ENCODE measurements at regions not wholly inside any gene's neighbourhood (a gene's known extent, or its start where the extent isn't known, plus 50 kb on each side); places are given as distances from the start of the nearest gene placed in this dataset.
A peak's percentile ranks its signal among the peaks of the same experiment; 100 is the strongest.

DNA sequence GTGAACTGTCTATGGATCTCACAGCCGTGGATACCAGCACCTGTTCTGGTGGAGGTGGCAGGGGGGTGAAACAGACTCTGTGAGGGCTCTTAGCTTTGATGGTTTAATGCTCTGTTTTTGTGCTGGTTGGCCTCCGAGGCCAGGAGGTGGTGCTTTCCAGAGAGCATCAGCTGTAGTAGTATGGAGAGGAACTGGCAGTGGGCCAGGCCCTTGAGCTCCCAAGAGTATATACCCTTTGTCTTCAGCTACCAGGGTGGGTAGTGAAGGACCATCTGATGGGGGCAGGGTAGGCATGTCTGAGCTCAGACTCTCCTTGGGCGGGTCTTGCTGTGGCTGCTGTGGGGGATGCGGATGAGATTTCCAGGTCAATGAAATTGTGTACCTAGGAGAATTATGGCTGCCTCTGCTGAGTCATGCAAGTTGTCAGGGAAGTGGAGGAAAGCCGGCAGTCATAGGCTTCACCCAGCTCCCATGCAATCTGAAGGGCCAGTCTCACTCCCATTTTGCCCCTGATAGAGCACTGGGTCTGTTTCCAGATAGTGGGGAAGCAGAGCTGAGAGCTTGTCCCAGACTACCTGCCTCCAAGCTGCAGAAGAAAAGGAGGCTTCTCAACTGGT lies 102.7 kb upstream of the AHI1 start:
- H3K4me3 ChIP-seq (ENCODE audit: low read length), result no peak overlapping the region
- no peak overlapping the region for H3K4me3 Mint-ChIP-seq
- no peaks in the 10 kb centered on the region for H3K36me3 ChIP-seq (ENCODE audit: insufficient read depth, low read length)
- H3K9me3 ChIP-seq (ENCODE audit: low read length), result no peaks in the 10 kb centered on the region
- ChIA-PET POLR2A (no interaction called here), CTCF (no interaction called here)
- DNase-seq, result no peak
- no peaks in the 10 kb centered on the region for H3K27me3 ChIP-seq (ENCODE audit: insufficient read depth, low read length, poor library complexity, severe bottlenecking)
- no peaks in the 10 kb centered on the region for H3K4me1 Mint-ChIP-seq
- H3K27ac Mint-ChIP-seq, result no peak overlapping the region
- H3K4me1 ChIP-seq (ENCODE audit: insufficient read depth, low read length), result no peaks in the 10 kb centered on the region
- peaks cover 0 to 12% (median 0%) of the 10 kb centered on the region in 5 donors for H3K9me3 Mint-ChIP-seq
- H3K27me3 Mint-ChIP-seq, result peaks cover 4 to 5% of the 10 kb centered on the region in 2 donors
- H3K36me3 Mint-ChIP-seq, result peaks cover 0 to 2% (median 0%) of the 10 kb centered on the region in 3 donors
- H3K27ac ChIP-seq (ENCODE audit: low read depth, low read length), result no peak overlapping the region

- H3K27me3 Mint-ChIP-seq, result peaks cover 4 to 5% of the 10 kb centered on the region in 2 donors
- no peak overlapping the region for H3K4me3 ChIP-seq (ENCODE audit: low read length)
- DNase-seq, result no peak
- H3K36me3 ChIP-seq (ENCODE audit: insufficient read depth, low read length), result no peaks in the 10 kb centered on the region
- no peaks in the 10 kb centered on the region for H3K4me1 ChIP-seq (ENCODE audit: insufficient read depth, low read length)
- H3K9me3 Mint-ChIP-seq, result peaks cover 0 to 12% (median 0%) of the 10 kb centered on the region in 5 donors
- no peaks in the 10 kb centered on the region for H3K4me1 Mint-ChIP-seq
- no peak overlapping the region for H3K4me3 Mint-ChIP-seq
- ChIA-PET CTCF (no interaction called here), POLR2A (no interaction called here)
- H3K36me3 Mint-ChIP-seq, result peaks cover 0 to 2% (median 0%) of the 10 kb centered on the region in 3 donors
- H3K27me3 ChIP-seq (ENCODE audit: insufficient read depth, low read length, poor library complexity, severe bottlenecking), result no peaks in the 10 kb centered on the region
- H3K27ac ChIP-seq (ENCODE audit: low read depth, low read length), result no peak overlapping the region
- H3K27ac Mint-ChIP-seq, result no peak overlapping the region
- no peaks in the 10 kb centered on the region for H3K9me3 ChIP-seq (ENCODE audit: low read length)
Observed at GRCh38 chr6:135600931-135601330, 103.4 kb upstream of the AHI1 start.

DNA sequence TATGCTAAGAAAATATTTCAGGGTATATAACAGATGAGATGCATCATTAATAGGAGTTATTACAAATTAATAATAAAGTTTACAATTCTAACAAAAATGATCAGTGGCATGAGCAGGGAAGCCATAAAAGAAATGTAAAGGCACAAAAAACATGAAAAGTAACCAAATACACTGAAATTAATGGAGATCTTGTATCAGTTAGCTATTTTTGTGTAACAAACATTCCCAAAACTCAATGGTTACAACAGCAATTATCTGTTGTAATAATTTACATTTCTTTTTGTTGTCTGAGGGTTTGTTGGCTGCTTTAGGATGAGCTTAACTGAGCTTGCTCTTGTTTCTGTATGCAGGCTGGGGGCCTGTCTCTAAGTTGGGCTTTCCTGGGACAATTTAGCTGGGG lies 104.3 kb upstream of the AHI1 start:
- DNase-seq, result no peak
- Histone ChIP-seq H3K27me3 (ENCODE audit: insufficient read depth, low read length, poor library complexity, severe bottlenecking) (no peaks in the 10 kb centered on the region), H3K27ac (ENCODE audit: low read depth, low read length) (no peak overlapping the region), H3K36me3 (ENCODE audit: insufficient read depth, low read length) (no peaks in the 10 kb centered on the region), H3K9me3 (ENCODE audit: low read length) (no peaks in the 10 kb centered on the region), H3K4me3 (ENCODE audit: low read length) (no peak overlapping the region), H3K4me1 (ENCODE audit: insufficient read depth, low read length) (no peaks in the 10 kb centered on the region)
- Mint-ChIP-seq H3K27me3 (peaks cover 4 to 5% of the 10 kb centered on the region in 2 donors), H3K27ac (no peak overlapping the region), H3K4me3 (no peak overlapping the region), H3K9me3 (peaks cover 0 to 12% (median 0%) of the 10 kb centered on the region in 5 donors), H3K4me1 (no peaks in the 10 kb centered on the region), H3K36me3 (peaks cover 0 to 2% (median 0%) of the 10 kb centered on the region in 3 donors)
- ChIA-PET POLR2A (no interaction called here), CTCF (no interaction called here)

DNA sequence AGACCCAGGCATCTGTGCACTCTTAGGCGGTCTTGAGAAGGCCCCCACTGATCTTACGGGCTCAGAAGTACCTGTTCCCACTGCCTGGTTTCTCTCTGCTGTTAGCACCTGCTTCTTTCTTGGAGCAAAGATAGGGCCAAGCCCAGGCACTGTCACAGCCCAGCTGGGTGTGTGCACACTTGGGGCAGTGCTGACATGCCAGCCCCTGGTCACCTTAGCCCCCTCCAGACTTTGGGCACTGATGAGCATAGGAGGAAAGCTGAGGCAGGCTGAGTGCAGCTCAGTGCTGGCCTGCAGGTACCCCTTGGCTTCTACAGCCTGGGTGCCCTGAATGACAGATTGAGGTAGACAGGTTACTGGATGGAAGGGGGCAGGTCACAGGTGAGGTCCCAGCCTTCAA lies 105.7 kb upstream of the AHI1 start:
- ChIA-PET POLR2A (no interaction called here), CTCF (interaction anchor here (1.5 kb wide), 1 partner anchor 67 kb away, joined by 3 read pairs; no protein-coding TSS in a partner anchor)
- no peak for DNase-seq
- no peaks in the 10 kb centered on the region for H3K9me3 ChIP-seq (ENCODE audit: low read length)
- H3K27me3 ChIP-seq (ENCODE audit: insufficient read depth, low read length, poor library complexity, severe bottlenecking), result no peaks in the 10 kb centered on the region
- Mint-ChIP-seq H3K36me3 (no peaks in the 10 kb centered on the region), H3K9me3 (peaks cover 0 to 8% (median 0%) of the 10 kb centered on the region in 5 donors), H3K27me3 (peaks cover 3 to 4% of the 10 kb centered on the region in 2 donors), H3K4me3 (no peak overlapping the region), H3K27ac (no peak overlapping the region), H3K4me1 (no peaks in the 10 kb centered on the region)
- H3K4me3 ChIP-seq (ENCODE audit: low read length), result no peak overlapping the region
- no peak overlapping the region for H3K27ac ChIP-seq (ENCODE audit: low read depth, low read length)
- H3K36me3 ChIP-seq (ENCODE audit: insufficient read depth, low read length), result no peaks in the 10 kb centered on the region
- no peaks in the 10 kb centered on the region for H3K4me1 ChIP-seq (ENCODE audit: insufficient read depth, low read length)

GRCh38 chr6:135604035-135604860 lies 106.7 kb upstream of the AHI1 start:
- Histone ChIP-seq H3K4me3 (ENCODE audit: low read length) (no peak overlapping the region), H3K27me3 (ENCODE audit: insufficient read depth, low read length, poor library complexity, severe bottlenecking) (no peaks in the 10 kb centered on the region), H3K4me1 (ENCODE audit: insufficient read depth, low read length) (no peaks in the 10 kb centered on the region), H3K36me3 (ENCODE audit: insufficient read depth, low read length) (no peaks in the 10 kb centered on the region), H3K9me3 (ENCODE audit: low read length) (no peaks in the 10 kb centered on the region), H3K27ac (ENCODE audit: low read depth, low read length) (no peak overlapping the region)
- Mint-ChIP-seq H3K4me3 (no peak overlapping the region), H3K9me3 (peaks cover 0 to 3% (median 0%) of the 10 kb centered on the region in 5 donors), H3K27me3 (peaks cover 2 to 4% of the 10 kb centered on the region in 2 donors), H3K36me3 (no peaks in the 10 kb centered on the region), H3K4me1 (no peaks in the 10 kb centered on the region), H3K27ac (no peak overlapping the region)
- ChIA-PET CTCF (interaction anchor here (1.5 kb wide), 1 partner anchor 68 kb away, joined by 3 read pairs; no protein-coding TSS in a partner anchor), POLR2A (no interaction called here)
- no peak for DNase-seq

DNA sequence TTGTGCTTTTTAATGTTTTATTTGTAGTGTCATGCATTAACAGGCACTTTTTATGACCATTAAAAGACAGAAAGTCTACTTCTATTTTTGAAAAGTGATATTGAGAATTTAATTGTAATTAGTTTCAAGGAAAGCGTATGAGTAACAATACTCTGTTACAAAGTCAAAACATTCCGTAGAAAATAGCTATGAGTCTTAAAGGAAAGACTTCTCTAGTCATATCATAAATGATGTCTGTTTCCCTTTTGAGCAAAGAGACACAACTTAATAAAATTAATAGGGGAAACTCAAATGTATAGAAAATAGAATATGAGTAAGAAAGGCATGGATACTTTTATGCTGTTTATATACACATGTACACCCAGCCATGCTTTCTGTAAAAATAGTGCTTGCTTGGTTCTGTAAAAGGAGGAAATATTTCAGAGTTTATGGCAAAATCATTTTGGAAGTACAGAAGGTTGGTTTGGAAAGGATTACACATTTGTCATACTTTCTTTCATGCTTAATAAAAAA lies 107.8 kb upstream of the AHI1 start:
- H3K4me1 Mint-ChIP-seq, result no peaks in the 10 kb centered on the region
- CTCF ChIA-PET, result no interaction called here
- H3K36me3 Mint-ChIP-seq, result no peaks in the 10 kb centered on the region
- no peaks in the 10 kb centered on the region for H3K9me3 ChIP-seq (ENCODE audit: low read length)
- no peaks in the 10 kb centered on the region for H3K27me3 ChIP-seq (ENCODE audit: insufficient read depth, low read length, poor library complexity, severe bottlenecking)
- H3K36me3 ChIP-seq (ENCODE audit: insufficient read depth, low read length), result no peaks in the 10 kb centered on the region
- H3K9me3 Mint-ChIP-seq, result no peaks in the 10 kb centered on the region
- H3K4me1 ChIP-seq (ENCODE audit: insufficient read depth, low read length), result no peaks in the 10 kb centered on the region
- no peak overlapping the region for H3K4me3 Mint-ChIP-seq
- H3K27me3 Mint-ChIP-seq, result peaks cover 2 to 4% of the 10 kb centered on the region in 2 donors
- POLR2A ChIA-PET, result no interaction called here
- no peak overlapping the region for H3K27ac Mint-ChIP-seq
- no peak overlapping the region for H3K4me3 ChIP-seq (ENCODE audit: low read length)
- no peak overlapping the region for H3K27ac ChIP-seq (ENCODE audit: low read depth, low read length)
- DNase-seq, result no peak

- no peak overlapping the region for H3K4me3 Mint-ChIP-seq
- no peak overlapping the region for H3K4me3 ChIP-seq (ENCODE audit: low read length)
- peaks cover 0 to 4% of the 10 kb centered on the region in 2 donors for H3K27me3 Mint-ChIP-seq
- POLR2A ChIA-PET, result no interaction called here
- no peaks in the 10 kb centered on the region for H3K36me3 ChIP-seq (ENCODE audit: insufficient read depth, low read length)
- CTCF ChIA-PET, result no interaction called here
- no peaks in the 10 kb centered on the region for H3K9me3 Mint-ChIP-seq
- no peaks in the 10 kb centered on the region for H3K9me3 ChIP-seq (ENCODE audit: low read length)
- H3K27me3 ChIP-seq (ENCODE audit: insufficient read depth, low read length, poor library complexity, severe bottlenecking), result no peaks in the 10 kb centered on the region
- no peaks in the 10 kb centered on the region for H3K36me3 Mint-ChIP-seq
- peak overlapping the region in 1 of 8 donors; percentile 1 for H3K27ac Mint-ChIP-seq
- H3K4me1 ChIP-seq (ENCODE audit: insufficient read depth, low read length), result no peaks in the 10 kb centered on the region
- no peak overlapping the region for H3K27ac ChIP-seq (ENCODE audit: low read depth, low read length)
- no peaks in the 10 kb centered on the region for H3K4me1 Mint-ChIP-seq
- DNase-seq, result no peak
Observed at GRCh38 chr6:135606392-135606791, 108.9 kb upstream of the AHI1 start.

- no peaks in the 10 kb centered on the region for H3K36me3 ChIP-seq (ENCODE audit: insufficient read depth, low read length)
- H3K9me3 Mint-ChIP-seq, result no peaks in the 10 kb centered on the region
- H3K27me3 Mint-ChIP-seq, result no peaks in the 10 kb centered on the region
- H3K4me1 Mint-ChIP-seq, result no peaks in the 10 kb centered on the region
- DNase-seq, result no peak
- no peak overlapping the region for H3K4me3 Mint-ChIP-seq
- H3K36me3 Mint-ChIP-seq, result no peaks in the 10 kb centered on the region
- no peak overlapping the region for H3K27ac Mint-ChIP-seq
- no peaks in the 10 kb centered on the region for H3K9me3 ChIP-seq (ENCODE audit: low read length)
- CTCF ChIA-PET, result no interaction called here
- no peak overlapping the region for H3K27ac ChIP-seq (ENCODE audit: low read depth, low read length)
- POLR2A ChIA-PET, result no interaction called here
- no peaks in the 10 kb centered on the region for H3K4me1 ChIP-seq (ENCODE audit: insufficient read depth, low read length)
- no peaks in the 10 kb centered on the region for H3K27me3 ChIP-seq (ENCODE audit: insufficient read depth, low read length, poor library complexity, severe bottlenecking)
- no peak overlapping the region for H3K4me3 ChIP-seq (ENCODE audit: low read length)
Observed at GRCh38 chr6:135608031-135608430, 110.5 kb upstream of the AHI1 start.
